ENCODE measurements at regions not wholly inside any gene's neighbourhood (a gene's known extent, or its start where the extent isn't known, plus 50 kb on each side); places are given as distances from the start of the nearest gene placed in this dataset.
A peak's percentile ranks its signal among the peaks of the same experiment; 100 is the strongest.

GRCh38 chr1:209155546-209155945, 428.0 kb upstream of the CAMK1G start:
- H3K4me3 ChIP-seq (ENCODE audit: low read depth, low read length): no peak overlapping the region
- DNase-seq (ENCODE audit: low read depth): peak; percentile 73
- TF ChIP-seq, protein P1, sequence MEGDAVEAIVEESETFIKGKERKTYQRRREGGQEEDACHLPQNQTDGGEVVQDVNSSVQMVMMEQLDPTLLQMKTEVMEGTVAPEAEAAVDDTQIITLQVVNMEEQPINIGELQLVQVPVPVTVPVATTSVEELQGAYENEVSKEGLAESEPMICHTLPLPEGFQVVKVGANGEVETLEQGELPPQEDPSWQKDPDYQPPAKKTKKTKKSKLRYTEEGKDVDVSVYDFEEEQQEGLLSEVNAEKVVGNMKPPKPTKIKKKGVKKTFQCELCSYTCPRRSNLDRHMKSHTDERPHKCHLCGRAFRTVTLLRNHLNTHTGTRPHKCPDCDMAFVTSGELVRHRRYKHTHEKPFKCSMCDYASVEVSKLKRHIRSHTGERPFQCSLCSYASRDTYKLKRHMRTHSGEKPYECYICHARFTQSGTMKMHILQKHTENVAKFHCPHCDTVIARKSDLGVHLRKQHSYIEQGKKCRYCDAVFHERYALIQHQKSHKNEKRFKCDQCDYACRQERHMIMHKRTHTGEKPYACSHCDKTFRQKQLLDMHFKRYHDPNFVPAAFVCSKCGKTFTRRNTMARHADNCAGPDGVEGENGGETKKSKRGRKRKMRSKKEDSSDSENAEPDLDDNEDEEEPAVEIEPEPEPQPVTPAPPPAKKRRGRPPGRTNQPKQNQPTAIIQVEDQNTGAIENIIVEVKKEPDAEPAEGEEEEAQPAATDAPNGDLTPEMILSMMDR (conservative IDR thresholded peaks at IDR 0.05; ENCODE audit: low read depth, low read length): no peak

DNA sequence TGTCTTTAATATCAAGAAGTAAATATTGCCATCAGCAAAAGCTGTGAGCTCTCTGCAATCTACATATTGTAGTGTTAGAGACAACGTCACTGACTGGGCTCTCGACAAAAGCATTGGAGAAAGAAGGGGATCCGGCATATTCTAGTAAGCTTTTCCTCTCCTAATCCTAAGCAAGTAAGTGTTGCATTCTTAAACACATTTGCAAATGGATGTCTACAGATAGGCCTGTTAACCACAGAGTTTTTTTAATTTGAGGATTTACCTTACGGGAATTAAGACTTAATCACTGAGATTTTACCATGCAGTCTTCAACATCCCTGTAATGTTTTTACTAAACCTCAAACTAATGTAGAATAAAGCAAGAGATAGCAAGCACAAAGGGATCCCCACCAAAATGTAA, 426.5 kb upstream of the CAMK1G start:
- TF ChIP-seq, protein P1 (conservative IDR thresholded peaks at IDR 0.05; ENCODE audit: low read depth, low read length): no peak
- no peak overlapping the region for H3K4me3 ChIP-seq (ENCODE audit: low read depth, low read length)
- DNase-seq (ENCODE audit: low read depth): no peak

DNA sequence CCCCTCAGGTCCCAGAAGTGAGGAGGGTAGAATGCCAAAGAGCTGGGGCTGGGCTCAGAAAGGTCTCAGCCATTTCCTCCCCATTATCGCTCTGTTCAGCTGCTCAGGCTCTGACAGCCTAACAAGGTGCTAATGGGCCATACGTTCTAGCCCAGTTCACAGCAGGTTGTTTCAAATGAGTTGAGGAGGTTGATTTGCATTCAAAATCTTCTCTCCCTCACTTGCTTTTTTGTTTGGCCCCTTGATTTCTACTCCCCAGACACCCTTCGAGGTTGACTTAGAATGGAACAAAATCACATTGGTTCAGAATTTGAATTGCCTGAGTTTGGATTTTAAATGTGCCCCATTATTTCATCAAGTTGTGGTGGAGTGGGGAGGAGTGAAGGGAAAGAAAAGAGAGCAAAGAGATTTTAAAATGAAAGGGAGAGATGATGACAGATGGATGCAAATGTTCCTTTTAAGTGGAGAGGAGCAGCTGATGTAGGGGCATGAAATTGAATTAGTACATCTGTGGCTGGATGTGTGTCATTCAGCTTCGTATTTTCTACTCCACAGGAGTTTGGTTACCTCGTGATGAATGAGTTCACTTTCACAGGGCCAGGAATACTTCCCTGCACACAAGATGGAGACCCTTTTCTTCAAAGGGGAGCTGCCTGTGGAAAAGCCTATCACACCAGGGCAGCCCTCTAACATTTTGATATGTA, 425.8 kb upstream of the CAMK1G start:
- no peak for DNase-seq (ENCODE audit: low read depth)
- no peak overlapping the region for H3K4me3 ChIP-seq (ENCODE audit: low read depth, low read length)
- TF ChIP-seq, protein P1 (conservative IDR thresholded peaks at IDR 0.05; ENCODE audit: low read depth, low read length): no peak

- no peak overlapping the region for H3K4me3 ChIP-seq (ENCODE audit: low read depth, low read length)
- TF ChIP-seq, protein P1 (conservative IDR thresholded peaks at IDR 0.05; ENCODE audit: low read depth, low read length): no peak
- DNase-seq (ENCODE audit: low read depth): no peak
These were observed 424.7 kb upstream of the CAMK1G start for GRCh38 chr1:209158851-209159250.

GRCh38 chr1:209160230-209160629, 423.3 kb upstream of the CAMK1G start:
- no peak for DNase-seq (ENCODE audit: low read depth)
- TF ChIP-seq, protein P1 (conservative IDR thresholded peaks at IDR 0.05; ENCODE audit: low read depth, low read length): no peak
- H3K4me3 ChIP-seq (ENCODE audit: low read depth, low read length): no peak overlapping the region

- TF ChIP-seq, protein P1 (conservative IDR thresholded peaks at IDR 0.05; ENCODE audit: low read depth, low read length): no peak
- no peak overlapping the region for H3K4me3 ChIP-seq (ENCODE audit: low read depth, low read length)
- DNase-seq (ENCODE audit: low read depth): no peak
These were observed 420.9 kb upstream of the CAMK1G start for GRCh38 chr1:209162651-209163050.

- TF ChIP-seq, protein P1 (conservative IDR thresholded peaks at IDR 0.05; ENCODE audit: low read depth, low read length): no peak
- DNase-seq (ENCODE audit: low read depth): no peak
These were observed 415.3 kb upstream of the CAMK1G start for GRCh38 chr1:209168204-209168603.

More at GRCh38 chr1:209168204-209168603, 415.3 kb upstream of the CAMK1G start:
- H3K4me3 ChIP-seq (ENCODE audit: low read depth, low read length): no peak overlapping the region
